ENCODE measurements at regions not wholly inside any gene's neighbourhood (a gene's known extent, or its start where the extent isn't known, plus 50 kb on each side); places are given as distances from the start of the nearest gene placed in this dataset.

GRCh38 chr13:83019986-83020385, 862.3 kb downstream of the SLITRK1 start:
- no peak for TF ChIP-seq EZH2 (IDR thresholded peaks at IDR 0.05)
- no peak for TF ChIP-seq POLR2AphosphoS5 (IDR thresholded peaks at IDR 0.05; ENCODE audit: borderline replicate concordance, low read depth, low read length)

Measured in SK-N-MC (cell line).